HG02623 (cell line): ENCODE measurements at regions not wholly inside any gene's neighbourhood (a gene's known extent, or its start where the extent isn't known, plus 50 kb on each side); places are given as distances from the start of the nearest gene placed in this dataset.

Experiments
- ATAC-seq: cut with Tn5 transposase; IDR thresholded peaks from one replicate; pipeline ENCODE4 v1.9.1; 2021; ENCODE audit warnings: moderate library complexity; ENCODE audit not compliant: unreplicated experiment

DNA sequence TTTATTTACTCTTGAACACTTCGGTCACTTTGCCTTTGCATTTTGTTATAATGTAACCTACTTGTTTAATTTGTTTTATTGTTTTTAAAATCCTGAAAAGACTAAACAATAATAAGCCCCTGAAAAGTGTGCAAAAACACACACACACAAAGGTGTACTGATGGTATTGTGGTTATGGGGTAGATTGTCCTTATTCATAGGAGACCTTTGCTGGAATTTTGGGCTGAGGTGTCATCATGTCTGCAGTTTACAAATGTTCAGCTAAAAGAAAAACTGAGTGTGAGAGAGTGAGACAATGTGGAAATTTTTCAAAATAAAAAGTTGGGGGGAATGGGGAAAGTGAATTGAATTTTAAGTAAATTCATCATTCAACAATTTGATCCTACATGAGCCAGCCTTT is 174.9 kb downstream of the QDPR start:
- no peak for ATAC-seq

- ATAC-seq = peak; percentile 90
These were observed 175.3 kb downstream of the QDPR start for GRCh38 chr4:17336524-17336961.

GRCh38 chr4:17336069-17336468 is 175.8 kb downstream of the QDPR start:
- no peak for ATAC-seq

GRCh38 chr4:17335371-17335770 is 176.5 kb downstream of the QDPR start:
- ATAC-seq = no peak

DNA sequence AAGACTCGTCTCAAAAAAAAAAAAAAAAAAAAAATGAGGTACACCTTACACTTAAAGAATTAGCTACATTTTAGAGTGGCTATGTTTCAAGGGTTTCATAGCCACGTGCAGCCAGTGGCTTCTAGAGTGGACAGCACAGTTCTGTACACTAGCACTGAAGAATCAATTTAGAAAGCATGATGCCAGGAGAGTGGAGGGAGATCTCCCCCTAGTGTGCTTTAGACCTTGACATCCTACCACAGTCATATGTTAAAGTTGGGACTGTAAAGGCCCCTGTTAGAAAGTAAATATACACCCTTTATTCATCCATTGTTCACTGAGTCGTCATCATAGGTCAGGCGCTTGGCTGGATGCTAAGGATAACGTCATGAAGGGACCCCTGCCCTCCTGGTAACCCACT is 179.4 kb downstream of the QDPR start:
- ATAC-seq = no peak

DNA sequence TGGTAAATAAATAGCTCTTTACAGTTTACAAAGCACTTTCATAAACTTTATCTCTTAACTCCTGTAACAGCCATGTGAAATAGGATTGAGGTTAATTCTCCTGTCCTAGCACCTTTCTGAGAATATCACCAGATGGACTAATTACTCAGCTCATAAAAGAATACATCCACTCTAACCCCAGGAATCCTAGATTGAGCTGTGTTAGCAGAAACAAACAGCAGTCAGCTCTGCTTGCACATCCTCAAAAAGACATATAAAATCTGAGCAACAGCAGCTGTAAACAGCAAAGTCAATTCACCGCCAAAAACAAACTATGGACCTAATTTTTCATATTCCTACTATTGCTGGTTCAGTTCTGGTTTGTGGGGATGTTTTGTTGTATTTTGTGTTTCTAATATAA is 182.8 kb downstream of the QDPR start:
- no peak for ATAC-seq

- no peak for ATAC-seq
These were observed 183.6 kb downstream of the QDPR start for GRCh38 chr4:17328141-17328815.

DNA sequence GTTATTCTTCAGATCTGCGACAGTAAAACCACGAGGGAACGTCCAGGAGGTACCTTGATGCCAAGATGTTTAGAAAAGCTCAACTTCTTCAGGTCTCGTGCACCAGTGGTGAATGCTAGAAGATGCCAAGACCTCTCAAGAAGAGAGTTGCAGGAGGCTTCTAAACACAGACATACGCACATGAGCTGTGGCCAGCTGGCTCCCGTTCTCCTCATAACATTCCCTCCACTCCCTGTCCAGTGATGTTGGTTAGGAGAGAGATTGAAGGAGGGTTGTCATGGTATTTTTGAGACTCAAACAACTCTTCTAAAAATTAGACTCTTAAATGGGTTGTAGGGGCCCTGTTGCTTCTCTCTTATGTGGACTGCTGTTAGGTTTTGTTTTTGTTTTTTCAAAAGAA is 184.3 kb downstream of the QDPR start:
- ATAC-seq = no peak

- ATAC-seq = no peak
These were observed 185.1 kb downstream of the QDPR start for GRCh38 chr4:17326756-17327155.

DNA sequence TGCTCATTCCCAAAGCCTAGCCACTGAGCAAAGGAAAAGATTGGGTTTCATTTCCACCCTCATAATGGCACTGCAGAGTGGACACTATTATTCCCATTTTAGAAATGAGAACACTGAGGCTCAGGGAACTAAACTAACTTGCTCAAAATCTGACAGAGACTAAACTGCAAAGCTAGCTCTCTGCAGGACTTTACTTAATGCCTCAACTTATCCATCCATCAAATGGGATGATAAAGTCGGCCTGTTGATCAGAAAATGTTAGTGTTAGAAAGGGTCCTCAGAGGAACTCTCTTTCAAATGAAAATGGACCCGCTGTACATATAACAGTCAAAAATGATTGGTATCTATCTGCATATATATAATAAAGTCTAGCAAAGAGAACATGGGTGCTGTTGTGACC is 186.8 kb downstream of the QDPR start:
- ATAC-seq = no peak

DNA sequence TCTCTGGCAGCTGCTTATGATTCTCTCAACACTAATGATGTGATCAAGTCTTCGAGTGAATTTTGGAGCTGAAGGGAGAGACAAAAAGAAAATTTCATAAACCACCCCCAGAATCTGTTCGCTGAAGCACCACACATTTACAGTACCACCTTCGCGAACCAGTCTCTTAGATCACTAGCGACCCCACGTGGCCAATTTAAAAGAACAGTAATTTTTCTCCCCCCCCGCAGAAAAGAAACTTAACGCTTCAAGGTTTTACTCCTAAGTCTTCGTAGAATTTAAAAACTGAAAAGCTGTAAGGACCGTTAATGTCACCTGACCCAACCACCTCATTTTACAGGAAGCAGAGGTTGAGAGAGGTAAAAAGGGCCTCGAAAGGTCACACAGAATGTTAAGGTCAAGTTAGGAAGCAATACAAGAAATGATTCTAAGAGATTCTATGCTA is 187.5 kb downstream of the QDPR start:
- ATAC-seq = no peak

- no peak for ATAC-seq
These were observed 188.1 kb downstream of the QDPR start for GRCh38 chr4:17323554-17324385.

DNA sequence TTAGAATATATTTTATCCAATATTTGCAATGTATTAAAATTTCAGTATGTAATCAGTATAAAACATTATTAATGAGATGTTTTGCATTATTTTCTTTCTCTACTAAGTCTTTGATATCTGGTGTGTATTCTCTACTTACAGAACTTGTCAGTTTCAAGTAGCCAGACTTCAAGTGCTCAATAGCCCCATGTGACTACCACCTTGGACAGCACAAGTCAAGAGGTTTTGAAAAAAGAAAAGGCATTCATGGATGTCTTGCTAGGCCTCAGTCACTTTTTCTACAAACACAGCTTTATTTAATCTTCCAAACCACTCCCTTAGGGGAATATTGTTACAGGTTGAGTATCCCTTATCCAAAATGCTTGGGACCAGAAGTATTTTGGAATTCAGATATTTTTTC is 189.4 kb downstream of the QDPR start:
- ATAC-seq = no peak

DNA sequence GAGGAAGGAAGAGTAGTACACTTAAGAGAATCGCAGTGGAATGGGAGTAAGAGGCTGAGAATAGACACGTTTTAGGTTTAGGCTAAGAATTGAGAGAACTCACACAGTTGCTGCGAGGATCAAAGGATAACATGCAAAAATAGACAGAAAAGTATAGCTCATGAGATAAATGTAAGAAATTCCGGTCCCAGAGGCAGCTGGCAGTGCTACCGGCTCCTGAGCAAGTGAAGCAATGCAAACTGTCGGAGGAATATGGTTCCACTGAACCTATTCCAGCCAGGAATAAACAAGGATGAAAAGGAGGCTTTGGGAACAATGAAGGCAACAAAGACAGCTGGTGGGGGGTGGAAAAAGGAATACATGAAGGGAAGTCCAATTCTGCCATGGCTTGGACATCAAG is 191.8 kb downstream of the QDPR start:
- no peak for ATAC-seq

DNA sequence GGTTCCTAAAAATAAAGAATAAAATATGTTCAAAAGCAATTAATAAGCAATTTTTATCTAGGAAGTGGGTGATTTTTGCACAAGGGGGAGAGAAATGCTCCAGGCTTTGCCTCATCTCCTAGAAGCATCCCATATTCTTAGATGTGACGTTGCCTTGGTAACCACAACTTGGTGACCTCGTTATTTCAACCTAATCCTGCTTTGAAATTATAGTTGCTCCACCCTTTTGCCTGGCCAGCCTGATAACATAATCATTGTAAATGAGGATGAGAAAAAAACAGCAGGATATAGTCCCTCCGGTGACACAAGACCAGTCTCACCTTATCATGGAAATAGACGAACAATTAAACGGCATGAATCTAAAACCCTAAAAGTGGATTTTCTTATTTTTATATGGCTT is 194.4 kb downstream of the QDPR start:
- ATAC-seq = no peak

DNA sequence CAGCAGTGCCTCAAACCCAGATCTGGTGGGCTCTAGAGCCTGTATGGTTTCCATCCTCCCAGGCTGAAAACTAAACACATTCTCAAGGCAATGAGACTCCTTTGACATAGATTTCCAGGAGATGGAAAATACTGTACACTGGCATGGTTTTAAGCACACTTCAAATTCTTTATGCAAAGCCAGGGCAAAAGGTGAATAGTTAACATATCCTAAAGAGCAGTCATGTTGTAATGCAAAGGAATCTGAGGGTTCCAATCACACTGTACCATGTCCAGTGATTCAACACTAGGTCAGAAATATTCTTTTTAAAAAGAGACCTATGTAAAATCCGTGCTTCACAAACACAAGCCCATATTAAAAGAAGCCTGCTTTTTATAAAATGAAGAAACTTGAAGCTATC is 195.3 kb downstream of the QDPR start:
- no peak for ATAC-seq

- no peak for ATAC-seq
These were observed 196.4 kb downstream of the QDPR start for GRCh38 chr4:17315459-17315858.

DNA sequence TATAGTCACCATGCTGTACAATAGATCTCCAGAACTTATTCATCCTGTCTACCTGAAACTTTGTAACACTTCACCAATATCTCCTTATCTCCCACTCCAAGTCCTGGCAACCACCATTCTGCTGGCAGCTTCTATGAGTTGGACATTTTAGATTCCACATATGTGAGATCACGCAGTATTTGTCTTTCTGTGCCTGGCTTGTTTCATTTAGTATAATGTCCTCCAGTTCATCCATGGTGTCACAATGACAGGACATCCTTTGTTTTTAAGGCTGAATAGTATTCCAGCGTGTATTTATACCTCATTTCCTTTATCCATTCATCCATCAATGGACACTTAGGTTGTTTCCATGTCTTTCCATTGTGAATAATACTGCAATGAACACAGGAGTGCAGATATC is 198.7 kb downstream of the QDPR start:
- ATAC-seq = no peak

- peak; percentile 50 for ATAC-seq
These were observed 201.6 kb downstream of the QDPR start for GRCh38 chr4:17310269-17310652.

- ATAC-seq = no peak
These were observed 202.2 kb downstream of the QDPR start for GRCh38 chr4:17309567-17310268.

- no peak for ATAC-seq
These were observed 210.0 kb downstream of the QDPR start for GRCh38 chr4:17301869-17302268.

DNA sequence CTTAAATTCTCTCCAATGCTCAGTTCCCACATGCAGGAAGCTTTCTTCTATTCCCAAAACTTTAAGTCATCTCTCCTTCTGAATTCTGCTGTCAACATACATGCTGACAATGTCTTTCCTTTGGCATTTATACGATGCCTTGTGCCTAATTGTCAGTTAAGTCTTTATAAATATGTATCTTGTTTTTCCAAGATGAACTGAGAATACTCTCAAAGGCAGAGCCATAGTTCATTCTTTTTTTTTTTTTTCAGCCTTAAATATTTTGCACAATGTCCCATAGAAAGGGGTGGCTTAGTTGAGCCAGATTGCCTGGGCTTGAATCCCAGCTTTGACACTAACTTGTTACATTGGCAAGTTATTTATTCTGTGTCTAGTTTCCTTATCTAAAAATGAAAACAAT is 210.6 kb downstream of the QDPR start:
- no peak for ATAC-seq
